GM18505 (cell line): ENCODE measurements at regions not wholly inside any gene's neighbourhood (a gene's known extent, or its start where the extent isn't known, plus 50 kb on each side); places are given as distances from the start of the nearest gene placed in this dataset.
A peak's percentile ranks its signal among the peaks of the same experiment; 100 is the strongest.

Experiments
- ATAC-seq: cut with Tn5 transposase; IDR thresholded peaks from one replicate; pipeline ENCODE4 v1.9.1; 2021; ENCODE audit not compliant: unreplicated experiment
- POLR2A ChIP-seq: IDR thresholded peaks from 4 replicates; pipeline ENCODE4 v1.6.1; 2011; ENCODE audit warnings: borderline replicate concordance; ENCODE audit not compliant: insufficient read depth, insufficient read length; ENCODE audit errors: extremely low read depth

DNA sequence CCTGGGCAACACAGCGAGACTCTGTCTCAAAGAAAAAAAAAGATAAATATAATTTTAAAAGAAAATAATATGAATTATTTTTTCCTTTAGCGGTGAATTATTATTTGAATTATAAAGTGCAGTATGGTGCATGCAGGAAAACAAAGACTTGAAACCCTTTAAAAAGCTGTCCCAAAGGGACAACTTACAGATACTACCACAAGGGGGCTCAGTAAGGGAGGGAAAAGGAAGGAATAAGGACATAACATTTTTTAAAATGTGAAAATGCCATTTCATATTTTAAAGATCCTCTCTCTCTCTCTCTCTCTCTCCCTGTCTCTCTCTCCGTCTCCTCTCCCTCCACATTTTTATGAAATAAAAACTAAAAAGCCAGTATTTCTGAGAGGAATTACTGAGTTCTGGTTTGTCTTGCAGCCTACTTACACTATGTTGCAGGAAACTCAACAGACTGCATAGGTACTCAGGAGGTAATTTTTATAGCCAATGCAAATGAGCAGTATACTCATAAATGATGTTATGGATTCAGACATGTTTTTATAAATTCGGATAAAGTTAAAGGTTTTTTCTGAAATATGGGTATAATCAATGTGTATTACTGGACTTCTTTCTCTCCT lies 455.0 kb upstream of the GJE1 start:
- no peak for TF ChIP-seq POLR2A
- ATAC-seq, result peak; percentile 64

DNA sequence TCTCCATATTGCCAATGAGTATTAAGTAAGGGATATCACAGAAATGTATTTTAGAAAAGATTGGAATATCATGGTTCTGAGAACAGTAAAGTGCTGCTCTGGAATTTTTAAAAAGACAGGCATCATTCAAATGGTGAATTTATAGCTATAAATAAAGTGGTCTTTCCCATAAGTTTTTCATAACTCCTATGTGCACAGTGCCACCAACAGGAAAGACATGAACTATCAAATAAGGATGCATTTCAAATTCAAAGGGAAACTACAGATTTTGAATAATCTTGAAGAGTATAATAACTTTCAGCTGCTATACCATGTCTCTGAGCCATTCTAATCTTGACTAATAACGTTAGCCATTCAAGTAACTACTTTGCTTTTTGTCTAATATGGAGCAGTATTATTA lies 456.8 kb upstream of the GJE1 start:
- no peak for TF ChIP-seq POLR2A
- ATAC-seq, result no peak

DNA sequence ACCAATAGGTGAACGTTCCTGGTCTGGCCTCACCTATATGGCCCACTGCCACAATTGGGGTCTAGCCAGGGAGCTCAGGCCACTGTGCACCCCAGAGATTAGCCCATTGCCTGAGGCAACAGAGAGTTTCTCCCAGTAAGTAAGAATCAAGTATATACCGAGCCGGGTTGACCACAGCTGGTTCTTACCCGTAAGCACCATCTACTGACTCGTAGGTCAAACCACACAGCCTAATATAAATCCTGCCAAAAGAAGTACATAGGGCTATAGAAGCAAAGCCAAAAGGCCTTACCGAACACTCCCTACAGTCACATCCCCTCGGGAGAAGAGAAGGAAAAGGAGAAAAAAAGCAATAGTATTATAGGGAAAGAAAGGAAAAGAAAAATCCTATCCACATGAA lies 463.6 kb upstream of the GJE1 start:
- ATAC-seq, result no peak
- no peak for TF ChIP-seq POLR2A

DNA sequence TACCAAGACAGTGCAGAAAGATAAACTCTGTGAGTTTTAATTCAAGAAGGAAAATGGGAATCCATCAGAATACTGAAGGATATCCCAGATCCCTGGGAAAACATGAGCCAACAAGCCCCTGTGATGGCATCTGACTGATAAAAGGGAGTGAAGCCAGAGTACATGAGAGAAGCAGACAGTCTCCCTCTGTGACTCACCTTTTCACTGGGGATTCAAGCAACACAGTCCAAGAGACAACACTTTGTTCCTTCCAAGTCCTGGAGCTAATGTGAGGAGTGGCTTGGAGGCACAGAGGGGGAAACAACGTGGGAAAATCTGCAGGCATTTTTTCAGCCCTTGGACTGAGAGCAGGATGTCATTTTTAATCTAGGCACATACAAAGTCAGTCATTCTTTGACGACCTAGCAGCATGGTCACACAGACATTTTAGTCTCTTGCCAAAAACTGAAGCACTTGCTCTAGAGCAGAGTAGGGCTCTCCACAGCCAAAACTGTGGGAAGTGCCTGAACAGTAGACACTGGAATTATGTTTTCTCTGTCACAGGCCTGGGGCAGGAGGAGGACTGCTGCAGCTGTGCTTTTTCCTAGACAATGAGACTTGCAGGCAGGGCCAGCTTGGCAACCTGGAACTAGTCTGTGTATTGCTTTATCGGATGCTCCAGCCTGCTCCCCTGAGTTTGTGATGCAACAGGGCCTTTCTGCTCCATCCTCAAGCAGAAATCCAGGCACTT lies 465.0 kb upstream of the GJE1 start:
- no peak for ATAC-seq
- TF ChIP-seq POLR2A, result no peak

DNA sequence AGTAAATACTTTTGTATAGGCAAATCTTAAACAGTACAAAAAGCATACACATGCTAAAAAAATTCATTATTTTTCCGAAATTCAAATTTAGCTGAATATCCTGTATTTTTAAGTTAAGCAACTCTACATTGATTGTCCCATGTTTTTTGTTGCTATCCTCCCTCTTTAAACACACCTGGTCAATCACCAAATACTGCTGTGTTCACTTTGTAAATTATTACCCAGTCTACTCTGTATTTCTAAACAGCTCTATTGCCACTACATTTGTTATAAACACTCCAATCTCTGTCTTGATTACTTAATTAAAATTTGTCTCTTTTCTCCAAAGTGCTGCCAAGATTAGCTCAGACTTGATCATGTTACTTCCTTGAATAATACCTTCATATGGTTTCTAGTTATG lies 466.5 kb upstream of the GJE1 start:
- ATAC-seq, result no peak
- no peak for TF ChIP-seq POLR2A

DNA sequence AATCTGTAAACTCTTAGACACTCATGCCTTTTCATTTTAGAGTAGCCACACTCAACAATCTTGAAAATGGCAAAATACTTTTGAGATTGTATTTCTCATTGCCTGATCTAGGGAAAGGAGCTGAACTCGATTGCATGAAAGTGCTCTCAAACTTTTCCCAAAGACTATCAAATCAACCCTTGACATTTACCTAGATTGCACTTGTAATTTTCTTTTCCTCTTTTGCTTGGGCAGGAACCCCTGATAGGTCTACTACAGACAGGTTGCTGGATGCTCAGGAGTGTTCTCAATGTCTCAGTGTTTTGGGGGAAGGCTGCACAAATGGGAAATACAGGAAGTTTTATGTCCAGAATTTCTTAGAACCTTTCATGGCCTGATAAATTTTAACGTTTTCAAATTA lies 468.0 kb upstream of the GJE1 start:
- no peak for ATAC-seq
- no peak for TF ChIP-seq POLR2A

DNA sequence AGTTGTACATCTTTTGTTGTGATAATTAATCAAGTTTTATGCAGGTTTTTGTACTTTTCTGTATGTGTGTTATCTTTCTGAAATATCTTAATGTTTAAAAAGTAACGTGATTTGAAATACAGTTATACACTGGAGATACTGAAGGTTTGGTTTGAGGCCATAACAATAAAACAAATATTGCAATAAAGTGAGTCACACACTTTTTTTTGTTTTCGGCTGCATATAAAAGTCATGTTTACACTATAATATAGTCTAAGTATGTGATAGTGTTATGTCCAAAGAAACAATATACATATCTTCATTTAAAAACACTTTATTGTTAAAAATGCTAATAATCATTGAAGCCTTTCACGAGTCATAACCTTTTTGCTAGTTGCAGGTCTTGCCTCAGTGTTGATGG lies 473.1 kb upstream of the GJE1 start:
- ATAC-seq, result no peak
- no peak for TF ChIP-seq POLR2A

DNA sequence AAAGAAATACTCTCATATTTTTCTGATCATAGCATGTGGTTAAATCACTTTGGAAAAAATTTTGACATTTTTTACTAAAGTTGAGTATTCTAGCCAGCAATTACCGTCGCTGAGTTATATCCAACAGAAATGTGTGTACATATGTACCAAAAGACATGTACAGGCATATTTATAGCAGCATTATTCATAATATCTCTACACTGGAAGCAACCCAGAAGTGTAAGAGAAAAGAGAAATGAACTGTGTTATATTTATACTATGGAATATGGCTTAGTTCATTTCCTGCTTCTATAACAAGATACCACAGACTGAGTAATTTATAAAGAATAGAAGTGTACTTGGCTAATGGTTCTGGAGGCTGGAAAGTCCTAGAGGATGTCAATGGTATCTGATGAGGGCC lies 474.0 kb upstream of the GJE1 start:
- no peak for TF ChIP-seq POLR2A
- no peak for ATAC-seq

DNA sequence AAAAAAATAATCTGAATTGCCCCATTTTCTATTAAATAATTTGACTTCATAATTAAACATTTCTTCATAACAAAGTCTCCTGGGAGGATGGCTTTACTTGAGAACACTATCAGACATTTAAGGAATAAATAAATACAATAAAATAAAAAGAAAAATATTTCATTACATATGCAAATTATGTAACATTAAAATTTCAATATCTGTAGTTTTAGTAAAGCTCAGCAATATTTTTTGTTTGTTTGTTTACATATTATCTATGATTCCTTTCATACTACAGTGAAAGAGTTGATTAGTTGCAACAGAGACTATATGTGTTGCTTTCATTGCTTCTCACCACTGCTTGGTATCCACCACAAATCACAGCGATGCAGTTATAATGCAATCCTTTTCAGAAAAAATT lies 474.9 kb upstream of the GJE1 start:
- TF ChIP-seq POLR2A, result no peak
- no peak for ATAC-seq

DNA sequence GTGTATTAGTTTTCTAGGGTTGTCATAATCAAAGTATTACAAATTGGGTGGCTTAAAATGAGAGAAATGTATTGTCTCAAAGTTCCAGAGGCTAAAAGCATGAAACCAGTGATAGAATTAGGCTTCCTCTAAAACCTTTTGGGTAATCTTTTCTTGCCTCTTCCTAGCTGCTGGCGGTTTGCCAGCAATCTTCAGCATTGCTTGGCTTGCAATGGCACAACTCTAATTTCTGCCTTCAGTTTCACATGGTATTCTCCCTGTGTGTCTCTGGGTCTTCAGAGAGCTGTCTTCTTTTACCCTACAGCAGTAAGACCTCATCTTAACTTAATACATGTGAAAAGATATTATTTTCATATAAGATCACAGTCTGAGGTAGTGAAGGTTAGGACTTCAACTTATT lies 479.1 kb upstream of the GJE1 start:
- ATAC-seq, result no peak
- TF ChIP-seq POLR2A, result no peak

DNA sequence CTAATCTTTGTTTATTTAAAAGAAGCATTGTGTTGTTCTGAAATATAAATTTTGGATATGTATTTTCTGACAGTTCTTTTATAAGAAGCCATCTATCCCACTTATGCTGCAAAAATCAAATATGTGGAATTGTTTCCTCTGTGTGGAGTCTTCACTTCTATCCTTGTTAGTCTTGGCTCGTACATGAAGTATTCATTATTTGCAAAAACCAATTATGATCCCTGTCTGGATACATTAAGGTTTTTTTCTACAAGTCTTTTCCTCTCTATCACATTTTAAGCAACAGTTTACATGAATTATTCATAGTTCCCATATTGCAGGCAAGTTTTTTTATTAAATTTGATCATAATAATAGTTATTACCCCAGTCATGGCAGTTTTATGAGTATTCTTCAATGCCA lies 490.8 kb upstream of the GJE1 start:
- TF ChIP-seq POLR2A, result no peak

DNA sequence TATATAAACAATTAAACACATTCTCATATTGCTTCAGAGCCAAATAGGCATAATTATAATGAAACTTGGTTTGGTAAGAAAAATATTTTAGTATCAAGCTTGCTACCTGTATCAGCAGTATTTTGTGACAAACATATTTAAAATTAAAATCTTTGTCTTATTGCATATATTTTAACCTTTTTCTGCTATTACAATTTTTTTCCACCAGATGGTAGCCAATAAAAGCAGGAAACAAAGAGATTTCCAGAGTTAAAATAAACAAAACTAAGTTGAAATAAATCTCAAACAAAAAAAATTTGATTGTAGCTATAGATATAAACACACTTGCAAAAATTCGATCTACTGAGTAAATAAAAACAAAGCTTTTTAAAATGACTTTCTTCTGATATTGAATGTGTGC lies 491.3 kb upstream of the GJE1 start:
- TF ChIP-seq POLR2A, result no peak
- ATAC-seq, result no peak

More for the DNA sequence above, 490.8 kb upstream of the GJE1 start:
- ATAC-seq, result no peak

DNA sequence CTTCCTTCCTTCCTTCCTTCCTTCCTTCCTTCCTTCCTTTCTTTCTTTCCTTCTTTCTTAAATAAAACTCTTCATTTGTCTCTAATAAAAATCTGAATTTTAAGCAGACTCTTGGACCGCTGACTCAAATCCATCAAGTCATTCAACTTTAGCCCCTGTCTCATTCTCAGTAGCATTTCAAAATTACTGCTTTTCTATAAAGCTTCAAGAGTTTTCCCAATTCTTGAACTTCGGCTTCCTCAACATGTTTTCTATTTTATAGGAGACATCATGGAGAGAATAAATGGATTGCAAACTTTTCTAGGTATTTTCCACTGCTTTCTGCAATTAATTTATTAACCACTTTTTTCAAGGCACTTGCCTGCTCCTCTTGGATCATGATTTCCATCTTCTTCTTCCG lies 497.1 kb upstream of the GJE1 start:
- ATAC-seq, result no peak
- TF ChIP-seq POLR2A, result no peak

DNA sequence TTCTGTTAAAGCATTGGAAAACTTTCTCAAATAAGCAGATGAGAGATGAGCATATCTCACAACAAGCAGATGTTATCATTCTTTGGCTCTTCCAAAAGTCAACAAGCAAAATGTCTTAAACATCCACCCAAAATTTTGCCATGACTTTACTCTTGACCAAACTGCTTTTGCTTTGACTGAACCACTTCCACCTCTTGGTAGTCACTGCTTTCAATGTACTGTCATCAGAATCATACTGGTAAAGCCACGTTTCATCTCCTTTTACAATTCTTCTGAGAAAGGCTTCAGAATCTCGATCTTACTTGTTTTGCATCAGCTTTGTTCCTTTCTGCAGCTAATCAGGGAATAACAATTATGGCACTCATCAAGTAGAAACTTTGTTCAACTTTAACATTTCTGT lies 498.5 kb upstream of the GJE1 start:
- no peak for ATAC-seq
- TF ChIP-seq POLR2A, result no peak
